ENCODE measurements at regions not wholly inside any gene's neighbourhood (a gene's known extent, or its start where the extent isn't known, plus 50 kb on each side); places are given as distances from the start of the nearest gene placed in this dataset.

DNA sequence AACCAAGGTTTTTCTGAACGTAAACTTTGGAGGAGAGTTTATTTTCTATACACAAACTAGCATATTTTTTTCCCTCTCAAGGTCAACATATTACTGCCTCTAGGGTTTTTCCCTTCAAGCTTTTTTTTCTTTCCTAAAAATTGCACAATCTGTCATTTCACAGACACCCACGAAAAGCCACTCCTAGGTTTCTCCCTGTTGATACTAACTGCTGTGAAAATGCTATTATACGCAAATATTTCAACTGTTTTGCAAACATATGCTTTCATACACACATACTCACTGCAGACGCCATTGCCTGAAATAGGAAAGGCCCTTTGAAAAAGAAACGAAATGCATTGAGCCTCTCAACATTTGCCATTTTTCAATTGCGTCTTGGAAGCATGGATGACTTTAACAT lies 333.0 kb downstream of the CD83 start:
- Mint-ChIP-seq H3K36me3 (ENCODE audit: insufficient read depth, unreplicated experiment) (no peaks in the 10 kb centered on the region), H3K9me3 (ENCODE audit: low read depth, unreplicated experiment) (no peaks in the 10 kb centered on the region), H3K27me3 (ENCODE audit: unreplicated experiment) (no peaks in the 10 kb centered on the region), H3K4me1 (ENCODE audit: low read depth, unreplicated experiment) (no peaks in the 10 kb centered on the region), H3K4me3 (ENCODE audit: low read depth, unreplicated experiment) (no peak overlapping the region), H3K27ac (ENCODE audit: unreplicated experiment) (no peak overlapping the region)
- no peak for DNase-seq
- BruUV-seq (replicated peaks): no TSS peak
- intact Hi-C loops (cut with micrococcal nuclease; ENCODE audit: unreplicated experiment): no loop called here
- CTCF ChIA-PET: no interaction called here
- TF ChIP-seq CTCF (IDR thresholded peaks at IDR 0.05; ENCODE audit: unreplicated experiment): no peak

- H3K4me1 Mint-ChIP-seq (ENCODE audit: low read depth, unreplicated experiment): no peaks in the 10 kb centered on the region
- H3K4me3 Mint-ChIP-seq (ENCODE audit: low read depth, unreplicated experiment): no peak overlapping the region
- no peaks in the 10 kb centered on the region for H3K9me3 Mint-ChIP-seq (ENCODE audit: low read depth, unreplicated experiment)
- intact Hi-C loops (cut with micrococcal nuclease; ENCODE audit: unreplicated experiment): no loop called here
- CTCF ChIA-PET: no interaction called here
- H3K27ac Mint-ChIP-seq (ENCODE audit: unreplicated experiment): no peak overlapping the region
- BruUV-seq (replicated peaks): no TSS peak
- H3K27me3 Mint-ChIP-seq (ENCODE audit: unreplicated experiment): no peaks in the 10 kb centered on the region
- DNase-seq: no peak
- no peaks in the 10 kb centered on the region for H3K36me3 Mint-ChIP-seq (ENCODE audit: insufficient read depth, unreplicated experiment)
- TF ChIP-seq CTCF (IDR thresholded peaks at IDR 0.05; ENCODE audit: unreplicated experiment): no peak
These were observed 334.2 kb downstream of the CD83 start for GRCh38 chr6:14451594-14452374.

- BruUV-seq (replicated peaks): no TSS peak
- no peak for DNase-seq
- Mint-ChIP-seq H3K36me3 (ENCODE audit: insufficient read depth, unreplicated experiment) (no peaks in the 10 kb centered on the region), H3K4me3 (ENCODE audit: low read depth, unreplicated experiment) (no peak overlapping the region), H3K27ac (ENCODE audit: unreplicated experiment) (no peak overlapping the region), H3K9me3 (ENCODE audit: low read depth, unreplicated experiment) (no peaks in the 10 kb centered on the region), H3K4me1 (ENCODE audit: low read depth, unreplicated experiment) (no peaks in the 10 kb centered on the region), H3K27me3 (ENCODE audit: unreplicated experiment) (no peaks in the 10 kb centered on the region)
- CTCF ChIA-PET: no interaction called here
- TF ChIP-seq CTCF (IDR thresholded peaks at IDR 0.05; ENCODE audit: unreplicated experiment): no peak
- intact Hi-C loops (cut with micrococcal nuclease; ENCODE audit: unreplicated experiment): no loop called here
These were observed 335.3 kb downstream of the CD83 start for GRCh38 chr6:14452567-14453527.

GRCh38 chr6:14453712-14454472 lies 336.3 kb downstream of the CD83 start:
- no peak overlapping the region for H3K4me3 Mint-ChIP-seq (ENCODE audit: low read depth, unreplicated experiment)
- H3K27me3 Mint-ChIP-seq (ENCODE audit: unreplicated experiment): no peaks in the 10 kb centered on the region
- no peak for DNase-seq
- BruUV-seq (replicated peaks): no TSS peak
- no peaks in the 10 kb centered on the region for H3K4me1 Mint-ChIP-seq (ENCODE audit: low read depth, unreplicated experiment)
- intact Hi-C loops (cut with micrococcal nuclease; ENCODE audit: unreplicated experiment): no loop called here
- H3K27ac Mint-ChIP-seq (ENCODE audit: unreplicated experiment): no peak overlapping the region
- CTCF ChIA-PET: interaction anchor here (0.6 kb wide), 1 partner anchor 1856 kb away, joined by 3 read pairs; no protein-coding TSS in a partner anchor
- TF ChIP-seq CTCF (IDR thresholded peaks at IDR 0.05; ENCODE audit: unreplicated experiment): no peak
- no peaks in the 10 kb centered on the region for H3K9me3 Mint-ChIP-seq (ENCODE audit: low read depth, unreplicated experiment)
- no peaks in the 10 kb centered on the region for H3K36me3 Mint-ChIP-seq (ENCODE audit: insufficient read depth, unreplicated experiment)
